MM.1S (cell line): ENCODE measurements at regions not wholly inside any gene's neighbourhood (a gene's known extent, or its start where the extent isn't known, plus 50 kb on each side); places are given as distances from the start of the nearest gene placed in this dataset.

Experiments used
- DNase-seq: peaks from one replicate; pipeline ENCODE4 v3.0.0-alpha.2; 2015
- H2AFZ ChIP-seq: fragments of 300-600 bp; sonication (generic); 2 replicates; pipeline ENCODE4 v1.6.0; 2016; ENCODE audit warnings: antibody characterized with exemption, low read length
- H3F3A ChIP-seq: fragments of 300-600 bp; sonication (generic); 2 replicates; pipeline ENCODE4 v1.6.1; 2016; ENCODE audit warnings: mild to moderate bottlenecking, antibody characterized with exemption, low read length, moderate library complexity, mixed read lengths; ENCODE audit not compliant: insufficient read depth
- H3K27ac ChIP-seq: fragments of 300-600 bp; sonication (generic); 2 replicates; pipeline ENCODE4 v1.5.1; 2016; ENCODE audit warnings: mild to moderate bottlenecking, low read length
- H3K27me3 ChIP-seq: fragments of 300-600 bp; sonication (generic); replicated peaks from 2 replicates; pipeline ENCODE4 v1.6.0; 2016; ENCODE audit warnings: low read length; ENCODE audit not compliant: insufficient read depth
- H3K36me3 ChIP-seq: fragments of 300-600 bp; sonication (generic); replicated peaks from 2 replicates; pipeline ENCODE4 v1.6.1; 2016; ENCODE audit warnings: mild to moderate bottlenecking, low read length, mixed read lengths; ENCODE audit not compliant: insufficient read depth
- H3K4me1 ChIP-seq: fragments of 300-600 bp; sonication (generic); 2 replicates; pipeline ENCODE4 v1.6.1; 2016; ENCODE audit warnings: low read length, mixed read lengths
- H3K4me2 ChIP-seq: fragments of 300-600 bp; sonication (generic); 2 replicates; pipeline ENCODE4 v1.6.0; 2016; ENCODE audit warnings: low read depth, low read length
- H3K4me3 ChIP-seq: fragments of 300-600 bp; sonication (generic); 2 replicates; pipeline ENCODE4 v1.5.1; 2016; ENCODE audit warnings: low read length, mixed read lengths
- H3K79me2 ChIP-seq: fragments of 300-600 bp; sonication (generic); 2 replicates; pipeline ENCODE4 v1.6.1; 2016; ENCODE audit warnings: mixed run types, low read length, mixed read lengths
- H3K9ac ChIP-seq: fragments of 300-600 bp; sonication (generic); 2 replicates; pipeline ENCODE4 v1.6.1; 2016; ENCODE audit warnings: low read length, mixed read lengths
- H3K9me2 ChIP-seq: fragments of 300-600 bp; sonication (generic); replicated peaks from 2 replicates; pipeline ENCODE4 v1.6.1; 2016; ENCODE audit warnings: mild to moderate bottlenecking, low read length, mixed read lengths; ENCODE audit not compliant: insufficient read depth
- H3K9me3 ChIP-seq: fragments of 300-600 bp; sonication (generic); replicated peaks from 2 replicates; pipeline ENCODE4 v1.6.1; 2016; ENCODE audit warnings: mild to moderate bottlenecking, low read length, mixed read lengths; ENCODE audit not compliant: insufficient read depth
- H4K20me1 ChIP-seq: fragments of 300-600 bp; sonication (generic); 2 replicates; pipeline ENCODE4 v1.6.1; 2016; ENCODE audit warnings: mild to moderate bottlenecking, low read length, moderate library complexity, mixed read lengths; ENCODE audit not compliant: insufficient read depth
- EZH2 ChIP-seq: fragments of 300-600 bp; sonication (generic); optimal IDR thresholded peaks from 2 replicates; pipeline ENCODE3; 2017; ENCODE audit warnings: low read depth, mild to moderate bottlenecking, antibody characterized with exemption, low read length, mixed read lengths
- EZH2phosphoT487 ChIP-seq: fragments of 300-600 bp; sonication (generic); IDR thresholded peaks from 2 replicates; pipeline ENCODE4 v1.6.1; 2018; ENCODE audit warnings: antibody characterized with exemption, low read length
- TF ChIP-seq, protein P1 (sequence below): fragments of 300-600 bp; sonication (generic); IDR thresholded peaks from 2 replicates; pipeline ENCODE4 v1.5.1; 2016; ENCODE audit warnings: antibody characterized with exemption, low read length, mixed read lengths

DNA sequence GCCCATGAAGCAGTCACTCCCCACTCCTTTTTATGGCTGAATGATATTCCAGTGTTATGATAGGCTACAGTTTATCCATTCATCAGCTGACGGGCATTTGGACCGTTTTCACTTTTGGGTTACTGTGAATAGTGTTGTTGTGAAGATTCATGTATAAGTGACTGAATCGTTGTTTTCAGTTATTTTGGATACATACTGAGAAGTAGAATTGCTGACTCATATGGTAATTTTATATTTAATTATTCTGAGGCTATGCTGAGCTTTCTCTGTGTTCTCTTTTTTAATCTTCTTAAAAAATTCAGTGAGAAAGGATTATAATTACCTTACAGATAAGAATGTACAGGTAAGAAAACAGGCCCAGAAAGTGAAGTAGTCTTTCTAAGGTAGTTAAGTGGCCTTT, 117.9 kb upstream of the MPHOSPH6 start:
- H4K20me1 ChIP-seq, result no peaks in the 10 kb centered on the region
- no peaks in the 10 kb centered on the region for H3K4me1 ChIP-seq
- H3K9ac ChIP-seq, result no peak overlapping the region
- TF ChIP-seq, protein P1, sequence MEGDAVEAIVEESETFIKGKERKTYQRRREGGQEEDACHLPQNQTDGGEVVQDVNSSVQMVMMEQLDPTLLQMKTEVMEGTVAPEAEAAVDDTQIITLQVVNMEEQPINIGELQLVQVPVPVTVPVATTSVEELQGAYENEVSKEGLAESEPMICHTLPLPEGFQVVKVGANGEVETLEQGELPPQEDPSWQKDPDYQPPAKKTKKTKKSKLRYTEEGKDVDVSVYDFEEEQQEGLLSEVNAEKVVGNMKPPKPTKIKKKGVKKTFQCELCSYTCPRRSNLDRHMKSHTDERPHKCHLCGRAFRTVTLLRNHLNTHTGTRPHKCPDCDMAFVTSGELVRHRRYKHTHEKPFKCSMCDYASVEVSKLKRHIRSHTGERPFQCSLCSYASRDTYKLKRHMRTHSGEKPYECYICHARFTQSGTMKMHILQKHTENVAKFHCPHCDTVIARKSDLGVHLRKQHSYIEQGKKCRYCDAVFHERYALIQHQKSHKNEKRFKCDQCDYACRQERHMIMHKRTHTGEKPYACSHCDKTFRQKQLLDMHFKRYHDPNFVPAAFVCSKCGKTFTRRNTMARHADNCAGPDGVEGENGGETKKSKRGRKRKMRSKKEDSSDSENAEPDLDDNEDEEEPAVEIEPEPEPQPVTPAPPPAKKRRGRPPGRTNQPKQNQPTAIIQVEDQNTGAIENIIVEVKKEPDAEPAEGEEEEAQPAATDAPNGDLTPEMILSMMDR, result no peak
- TF ChIP-seq EZH2 (no peak), EZH2phosphoT487 (no peak)
- no peaks in the 10 kb centered on the region for H3K27me3 ChIP-seq
- H2AFZ ChIP-seq, result no peak overlapping the region
- no peak overlapping the region for H3K4me3 ChIP-seq
- H3K9me3 ChIP-seq, result no peaks in the 10 kb centered on the region
- no peaks in the 10 kb centered on the region for H3K79me2 ChIP-seq
- no peak overlapping the region for H3K4me2 ChIP-seq
- no peaks in the 10 kb centered on the region for H3K9me2 ChIP-seq
- no peaks in the 10 kb centered on the region for H3F3A ChIP-seq
- H3K36me3 ChIP-seq, result no peaks in the 10 kb centered on the region
- no peak overlapping the region for H3K27ac ChIP-seq
- DNase-seq, result no peak

DNA sequence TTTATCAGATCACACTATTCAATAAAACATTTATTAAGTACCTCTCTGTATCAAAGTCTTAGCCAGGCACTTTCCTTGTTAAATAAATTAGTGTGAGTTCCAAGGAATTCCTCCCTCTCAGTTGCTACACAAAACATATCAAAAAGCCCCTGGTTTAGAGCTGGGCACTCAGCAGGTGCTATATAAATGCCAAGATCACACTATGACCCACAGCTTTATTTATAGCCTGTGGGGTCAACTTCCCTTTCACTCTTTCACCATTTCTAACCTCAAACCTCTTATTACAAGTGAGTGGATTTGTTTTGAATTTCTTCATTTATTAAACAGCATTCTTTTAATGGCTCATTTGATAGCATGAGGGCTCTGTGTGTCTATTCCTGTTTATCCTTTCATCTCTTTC, 112.6 kb upstream of the MPHOSPH6 start:
- Histone ChIP-seq H3K9ac (no peak overlapping the region), H3K9me3 (no peaks in the 10 kb centered on the region), H3K36me3 (no peaks in the 10 kb centered on the region), H3K4me3 (no peak overlapping the region), H3F3A (no peaks in the 10 kb centered on the region), H3K4me1 (no peaks in the 10 kb centered on the region), H3K27me3 (no peaks in the 10 kb centered on the region), H3K27ac (no peak overlapping the region), H2AFZ (no peak overlapping the region), H3K4me2 (no peak overlapping the region), H3K79me2 (no peaks in the 10 kb centered on the region), H4K20me1 (no peaks in the 10 kb centered on the region), H3K9me2 (no peaks in the 10 kb centered on the region)
- DNase-seq, result no peak
- TF ChIP-seq EZH2, result no peak
- TF ChIP-seq EZH2phosphoT487, result no peak
- TF ChIP-seq, protein P1, result no peak

DNA sequence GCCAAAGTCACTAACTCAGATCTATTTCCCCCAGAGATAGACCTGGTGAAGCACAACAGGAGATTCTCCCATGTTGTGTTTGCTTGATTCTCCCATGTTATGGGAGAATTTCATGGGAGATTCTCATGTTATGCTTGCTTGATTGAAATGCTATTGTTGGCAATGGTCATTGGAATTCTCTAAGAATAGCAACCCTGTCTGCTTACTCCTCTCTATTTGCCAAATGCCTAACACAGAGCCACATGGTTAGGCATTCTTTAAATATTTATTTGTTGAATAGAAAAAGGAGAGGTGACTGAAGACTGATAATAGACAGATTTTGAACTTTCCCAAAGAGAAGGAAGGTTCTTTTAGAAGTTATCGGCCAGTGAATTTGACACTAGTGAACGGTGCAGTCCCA, 111.5 kb upstream of the MPHOSPH6 start:
- TF ChIP-seq EZH2, result no peak
- no peak for TF ChIP-seq EZH2phosphoT487
- TF ChIP-seq, protein P1, result no peak

More for the DNA sequence above, 111.5 kb upstream of the MPHOSPH6 start:
- H3K9me2 ChIP-seq, result no peaks in the 10 kb centered on the region
- H3F3A ChIP-seq, result no peaks in the 10 kb centered on the region
- H3K4me1 ChIP-seq, result no peaks in the 10 kb centered on the region
- no peak overlapping the region for H2AFZ ChIP-seq
- H3K4me3 ChIP-seq, result no peak overlapping the region
- no peaks in the 10 kb centered on the region for H4K20me1 ChIP-seq
- DNase-seq, result no peak
- H3K9me3 ChIP-seq, result no peaks in the 10 kb centered on the region
- H3K9ac ChIP-seq, result no peak overlapping the region
- no peak overlapping the region for H3K4me2 ChIP-seq
- no peaks in the 10 kb centered on the region for H3K79me2 ChIP-seq
- H3K27me3 ChIP-seq, result no peaks in the 10 kb centered on the region
- H3K27ac ChIP-seq, result no peak overlapping the region
- H3K36me3 ChIP-seq, result no peaks in the 10 kb centered on the region
